Fibroblast of skin of back (primary cell): ENCODE measurements at regions not wholly inside any gene's neighbourhood (a gene's known extent, or its start where the extent isn't known, plus 50 kb on each side); places are given as distances from the start of the nearest gene placed in this dataset.
"Not testable (repeated sequence)": the region's sequence is repeated elsewhere in the genome, so short reads cannot be mapped to it uniquely, and the experiment has no call there.

Experiments used
- DNase-seq: peaks from one replicate; pipeline ENCODE4 v3.0.0-alpha.2; 2013

DNA sequence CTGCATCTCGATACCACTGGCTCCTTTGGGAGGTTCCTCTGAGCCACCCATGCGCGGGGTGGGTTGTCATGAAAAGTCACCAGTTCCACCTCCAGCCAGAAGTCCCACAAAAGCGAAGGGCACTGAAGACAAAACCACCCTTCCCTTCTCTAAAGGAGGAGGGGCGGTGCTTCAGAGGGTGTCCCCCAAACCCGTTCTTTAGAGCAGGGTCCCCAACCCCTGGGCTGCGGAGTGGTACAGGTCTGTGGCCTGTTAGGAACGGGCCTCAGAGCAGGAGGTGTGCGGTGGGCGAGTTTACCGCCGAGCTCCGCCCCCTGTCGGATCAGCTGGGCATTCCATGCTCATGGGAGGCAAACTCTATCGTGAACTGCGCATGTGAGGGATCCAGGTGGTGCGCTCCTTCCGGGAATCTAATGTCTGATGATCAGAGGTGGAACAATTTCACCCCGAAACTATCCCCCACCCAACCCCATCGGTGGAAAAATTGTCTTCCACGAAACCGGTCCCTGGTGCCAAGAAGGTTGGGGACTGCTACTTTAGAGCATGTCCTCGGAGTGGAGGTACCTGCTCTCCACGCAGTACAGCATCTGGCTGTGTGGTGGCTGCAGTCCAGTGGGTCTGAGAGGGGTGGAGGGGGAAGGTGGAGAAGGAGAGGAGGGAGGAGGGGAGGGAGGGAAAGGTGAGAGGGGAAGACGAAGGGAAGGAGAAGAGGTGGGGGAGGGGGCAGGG lies 72.9 kb upstream of the SEPTIN5 start:
- peak; percentile 21 for DNase-seq

GRCh38 chr22:19641983-19642451 lies 72.3 kb upstream of the SEPTIN5 start:
- DNase-seq: no peak

DNA sequence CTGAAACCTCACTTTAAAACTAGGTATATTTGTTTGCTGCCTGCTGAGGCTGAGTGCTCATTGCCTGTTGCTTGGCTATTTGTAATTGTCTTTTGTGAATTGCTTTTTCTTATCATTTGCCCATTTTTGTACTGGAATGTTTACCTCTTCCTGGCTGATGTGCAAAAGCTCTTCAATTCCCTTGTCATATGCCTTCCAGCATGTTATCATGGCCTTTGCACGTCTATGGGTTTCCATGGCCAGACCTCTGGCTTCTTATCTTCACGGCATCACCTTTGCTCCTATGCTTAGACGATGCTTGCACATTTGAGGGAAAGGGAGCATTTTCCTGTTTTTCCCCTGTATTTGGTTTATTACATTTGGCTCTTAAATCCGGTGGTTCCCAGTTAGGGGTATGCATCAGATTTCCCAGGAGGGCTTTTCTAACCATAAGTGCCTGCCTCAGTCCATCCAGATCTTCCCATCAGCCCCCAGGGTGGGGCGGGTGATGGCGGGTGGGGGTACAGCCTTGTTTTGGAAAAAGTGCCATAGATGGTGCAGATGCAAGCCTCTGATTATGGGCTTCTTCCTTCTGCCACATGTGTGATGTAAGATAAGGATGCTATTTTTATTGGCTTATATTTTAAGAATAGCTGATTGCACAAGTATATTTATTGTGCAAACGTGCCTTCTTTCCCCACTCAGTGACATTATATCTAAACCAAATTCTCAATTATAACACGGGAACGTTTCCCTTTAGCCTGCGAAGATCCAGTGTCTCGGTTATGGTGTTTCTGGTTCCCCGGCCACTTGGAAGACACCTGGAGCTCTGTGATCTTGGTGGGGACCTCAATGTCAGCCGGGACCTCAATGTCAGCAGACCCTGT lies 70.6 kb upstream of the SEPTIN5 start:
- DNase-seq: no peak

- no peak for DNase-seq
Observed at GRCh38 chr22:19644314-19645223, 69.7 kb upstream of the SEPTIN5 start.

DNA sequence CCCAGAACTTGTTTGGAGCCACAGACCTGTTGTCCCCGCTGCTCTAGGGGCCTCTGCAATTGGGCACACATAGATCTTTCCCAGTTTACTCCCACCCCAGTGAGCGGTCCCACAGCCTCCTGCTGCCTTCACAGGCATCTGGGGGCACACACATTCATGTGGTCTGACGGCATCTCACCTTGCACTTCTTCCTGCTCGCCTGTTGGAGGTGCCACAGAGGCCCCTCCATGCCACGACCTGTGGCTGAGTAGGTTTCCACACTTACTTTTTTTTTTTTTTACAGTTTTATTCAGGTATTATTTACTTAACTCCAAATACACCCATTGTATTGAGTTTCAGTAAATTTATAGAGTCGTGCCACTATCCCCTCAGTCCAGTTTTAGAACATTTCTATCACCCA lies 68.9 kb upstream of the SEPTIN5 start:
- no peak for DNase-seq

- no peak for DNase-seq
Observed at GRCh38 chr22:19645905-19646304, 68.4 kb upstream of the SEPTIN5 start.

DNA sequence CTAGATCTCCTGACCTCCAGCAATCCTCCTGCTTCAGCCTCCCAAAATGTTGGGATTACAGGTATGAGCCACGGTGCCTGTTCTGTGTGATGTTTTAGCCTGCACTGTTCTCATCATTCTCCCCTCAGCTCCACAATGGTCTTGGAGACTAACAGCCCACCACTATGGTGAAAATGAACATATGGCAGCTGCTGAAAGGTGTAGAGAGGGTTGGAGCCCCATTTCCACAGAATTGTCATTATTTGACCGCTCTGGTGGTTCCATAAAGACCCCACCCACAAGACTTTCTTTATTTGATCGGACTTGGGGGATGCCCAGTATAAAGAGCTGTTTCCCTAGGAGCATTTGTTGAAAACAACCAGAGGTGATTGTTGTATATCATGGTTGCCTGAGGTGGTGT lies 67.9 kb upstream of the SEPTIN5 start:
- no peak for DNase-seq

- no peak for DNase-seq
Observed at GRCh38 chr22:19648419-19648929, 65.8 kb upstream of the SEPTIN5 start.

GRCh38 chr22:19652316-19652715 lies 62.0 kb upstream of the SEPTIN5 start:
- DNase-seq: no peak

DNA sequence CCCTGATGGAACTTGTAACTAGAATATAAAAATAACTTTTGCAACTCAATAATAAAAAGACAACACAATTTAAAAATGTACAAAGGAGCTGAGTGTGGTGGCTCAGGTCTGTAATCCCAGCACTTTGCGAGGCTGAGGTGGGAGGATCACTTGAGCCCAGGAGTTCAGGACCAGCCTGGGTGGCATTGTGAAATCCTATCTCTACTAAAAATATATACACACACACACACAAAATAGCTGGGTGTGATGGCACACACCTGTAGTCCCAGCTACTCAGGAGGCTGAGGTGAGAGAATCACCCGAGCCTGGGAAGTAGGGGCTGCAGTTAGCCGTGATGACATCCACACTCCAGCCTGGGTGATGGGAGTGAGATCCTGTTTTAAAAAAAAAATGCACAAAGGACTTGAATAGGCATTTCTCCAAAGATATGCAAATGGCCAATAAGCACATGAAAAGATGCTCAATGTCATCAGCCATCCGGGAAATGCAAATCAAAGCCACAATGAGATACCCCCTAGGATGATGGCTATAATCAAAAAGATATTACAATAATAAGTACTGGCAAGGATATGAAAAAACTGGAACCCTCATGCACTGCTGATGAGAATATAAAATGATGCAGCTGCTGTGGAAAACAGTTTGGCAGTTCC lies 59.8 kb upstream of the SEPTIN5 start:
- no peak for DNase-seq

DNA sequence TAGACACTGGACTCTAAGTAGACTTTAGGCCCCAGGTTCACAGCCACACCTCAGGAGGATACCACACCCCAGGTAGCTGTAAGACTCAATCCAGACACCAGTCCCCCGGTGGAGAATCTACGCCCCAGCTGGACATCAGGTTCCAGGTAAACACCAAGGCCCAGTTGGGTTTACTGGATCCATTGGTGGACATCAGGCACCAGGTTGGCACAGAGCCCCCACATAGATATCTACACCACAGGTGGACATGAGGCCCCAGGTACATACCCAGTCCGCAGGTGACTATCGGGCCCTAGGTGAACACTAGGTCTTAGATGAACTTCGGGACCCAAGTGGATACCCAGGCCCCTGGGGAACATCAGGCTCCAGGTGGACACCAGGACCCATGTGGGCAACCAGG lies 58.9 kb upstream of the SEPTIN5 start:
- no peak for DNase-seq

DNA sequence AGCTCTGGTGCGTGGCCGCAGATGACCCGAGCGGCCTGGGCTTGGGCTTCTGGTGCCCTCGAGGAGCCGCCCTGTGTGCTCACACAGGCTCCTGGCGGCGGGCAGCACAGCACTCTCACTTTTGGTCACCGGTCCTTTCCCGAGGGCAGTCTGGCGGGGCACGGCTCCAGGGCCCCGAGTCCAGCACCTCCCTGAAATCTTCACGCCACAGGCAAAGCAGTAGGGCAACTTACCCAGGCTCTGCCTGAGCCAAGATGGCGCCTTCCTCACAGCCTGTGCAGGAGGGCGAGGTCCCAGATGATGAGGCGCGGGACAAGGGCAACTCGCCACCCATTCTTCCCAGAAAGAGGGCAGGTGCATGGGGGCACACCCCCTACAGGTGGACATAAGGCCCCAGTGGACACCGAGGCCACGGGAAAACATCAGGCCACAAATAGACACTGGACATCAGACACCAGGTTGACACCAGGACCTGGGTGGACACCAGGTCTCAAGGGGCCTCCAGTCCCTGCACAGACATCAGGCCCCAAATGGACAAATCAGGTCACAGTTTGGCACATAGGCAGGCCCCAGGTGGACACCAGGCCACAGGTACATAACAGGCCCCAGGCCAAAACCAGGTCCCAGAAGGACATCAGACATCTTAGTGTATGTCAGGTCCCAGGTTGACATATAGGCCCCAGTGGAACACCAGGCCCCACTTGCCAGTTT lies 57.6 kb upstream of the SEPTIN5 start:
- no peak for DNase-seq

DNA sequence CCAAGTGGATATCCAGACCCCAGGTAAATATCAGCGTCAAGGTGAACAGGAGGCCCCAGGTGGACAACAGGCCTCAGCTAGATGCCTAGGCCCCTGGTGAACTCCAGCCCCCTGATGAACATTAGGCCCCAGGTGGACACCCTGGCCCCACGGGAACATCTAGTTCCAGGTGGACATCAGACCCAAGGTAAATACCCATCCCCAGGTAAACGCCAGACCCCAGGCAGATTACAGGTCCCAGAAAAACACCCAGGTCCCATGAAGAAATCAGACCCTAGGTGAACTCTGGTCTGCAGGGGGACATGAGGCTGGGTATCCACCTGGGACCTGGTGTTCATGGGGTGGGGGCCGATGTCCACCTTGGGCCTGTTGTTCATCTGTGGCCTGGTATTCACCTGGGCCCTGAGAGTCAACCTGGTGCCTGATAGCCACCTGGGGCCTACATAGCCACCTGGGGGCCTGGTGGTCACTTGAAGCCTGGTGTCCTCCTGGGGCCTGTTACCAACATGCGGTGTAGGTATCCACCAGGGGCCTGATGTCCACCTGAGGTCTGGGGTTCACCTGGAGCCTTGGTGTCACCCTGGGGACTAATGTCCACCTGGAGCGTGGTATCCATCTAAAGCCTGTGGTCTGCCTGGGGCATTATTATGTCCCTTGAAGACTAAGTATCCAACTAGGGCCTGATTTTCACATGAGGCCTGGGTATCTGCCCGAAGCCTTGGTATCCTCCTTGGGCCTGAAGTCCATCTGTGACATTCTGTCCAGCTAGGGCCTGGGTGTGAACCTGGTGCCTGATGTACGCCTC lies 56.8 kb upstream of the SEPTIN5 start:
- DNase-seq: no peak

DNA sequence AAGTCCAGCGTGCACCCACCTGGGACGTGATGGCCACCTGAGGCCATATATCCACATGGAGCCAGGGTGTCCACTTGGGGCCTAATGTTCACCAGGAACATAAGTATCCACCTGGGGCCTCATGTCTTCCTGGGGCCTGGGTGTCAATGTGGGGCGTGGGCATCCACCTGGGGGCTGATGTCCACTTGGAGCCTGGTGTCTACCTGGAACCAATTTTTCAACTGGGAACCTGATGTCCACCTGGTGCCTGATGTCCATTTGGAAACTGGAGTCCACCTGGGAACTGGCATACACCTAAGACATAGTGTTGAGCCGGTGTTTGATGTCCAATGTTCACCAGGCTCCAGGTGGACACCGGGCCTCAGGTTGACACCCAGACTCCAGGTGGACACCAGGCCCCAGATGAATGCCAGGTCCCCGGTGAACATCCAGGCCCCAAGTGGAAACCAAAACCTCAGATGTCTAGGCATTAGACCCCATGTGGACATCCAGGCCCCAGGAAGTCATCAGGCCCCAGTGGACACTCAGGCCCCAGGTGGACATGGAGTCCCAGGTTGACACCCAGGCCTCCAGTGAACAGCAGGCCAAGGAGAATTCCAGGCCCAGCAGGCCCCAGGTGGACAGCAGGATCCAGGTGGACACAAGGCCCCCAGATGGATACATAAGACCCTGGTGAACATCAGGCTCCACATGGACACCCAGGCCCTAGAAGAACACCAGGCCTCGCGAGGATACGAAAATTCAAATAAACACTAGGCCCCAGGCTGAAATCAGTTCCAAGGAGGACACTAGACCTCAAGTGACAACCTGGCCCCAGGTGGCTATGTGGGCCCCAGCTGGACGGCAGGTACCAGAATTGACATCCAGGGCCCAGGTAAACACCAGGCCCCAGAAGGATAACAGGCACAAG lies 56.0 kb upstream of the SEPTIN5 start:
- DNase-seq: no peak

DNA sequence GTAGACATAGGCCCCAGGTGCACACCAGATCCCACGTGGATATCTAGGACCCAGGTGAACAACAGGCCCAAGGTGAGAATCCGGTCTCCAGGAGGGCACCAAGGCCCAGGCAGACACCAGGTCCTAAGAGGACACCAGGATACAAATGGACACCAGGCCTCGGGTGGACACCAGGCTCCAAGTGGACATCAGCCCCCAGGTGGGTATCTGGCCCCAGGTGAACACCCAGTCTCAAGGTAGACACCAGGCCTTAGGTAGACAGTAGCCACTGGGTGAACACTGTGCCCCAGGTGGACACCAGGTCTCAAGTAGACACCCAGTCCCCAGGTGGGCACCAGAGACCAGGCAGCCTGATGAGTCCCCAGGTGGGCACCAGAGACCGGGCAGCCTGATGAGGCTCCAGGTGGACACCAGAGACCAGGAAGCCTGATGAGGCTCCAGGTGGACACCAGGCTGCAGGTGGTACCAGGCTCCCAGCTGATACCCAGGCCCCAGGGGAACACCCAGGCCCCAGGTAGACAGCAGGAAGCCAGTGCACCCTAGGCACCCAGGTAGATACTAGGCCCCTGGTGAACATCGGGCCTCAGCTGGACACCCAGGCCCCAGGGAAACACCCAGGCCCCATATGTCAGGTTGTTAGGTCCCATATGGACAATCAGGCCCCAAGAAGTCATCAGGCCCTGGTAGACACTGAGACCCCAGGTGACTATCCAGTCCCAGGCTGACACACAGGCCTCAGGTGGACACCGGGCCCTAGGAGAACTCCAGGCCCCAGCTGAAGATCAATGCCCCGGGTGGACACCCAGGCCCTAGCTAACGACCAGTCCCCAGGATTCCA lies 55.1 kb upstream of the SEPTIN5 start:
- no peak for DNase-seq

DNA sequence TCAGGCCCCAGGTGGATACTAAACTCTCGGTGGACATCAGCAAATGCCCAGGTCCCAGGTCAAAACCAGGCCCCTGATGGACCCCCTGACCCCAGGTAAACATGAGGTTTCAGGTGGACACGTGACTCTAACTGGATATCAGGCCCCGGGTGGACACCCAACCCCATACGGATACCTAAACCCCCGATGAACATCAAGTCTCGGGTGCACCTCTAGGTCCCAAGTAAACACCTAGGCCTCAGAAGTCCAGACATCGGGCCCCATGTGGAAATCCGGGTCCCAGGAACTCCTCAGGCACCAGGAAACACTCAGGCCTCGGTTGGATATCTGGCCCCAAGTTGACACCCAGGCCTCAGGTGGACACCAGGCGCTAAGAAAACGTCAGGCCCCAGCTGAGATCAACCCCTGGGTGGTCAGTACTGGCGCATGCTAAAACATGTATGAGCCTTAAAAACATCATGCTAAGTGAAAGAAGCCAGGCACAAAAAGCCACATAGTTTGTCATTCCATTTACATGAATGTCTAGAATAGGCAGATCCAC lies 54.4 kb upstream of the SEPTIN5 start:
- DNase-seq: peak; percentile 30

DNA sequence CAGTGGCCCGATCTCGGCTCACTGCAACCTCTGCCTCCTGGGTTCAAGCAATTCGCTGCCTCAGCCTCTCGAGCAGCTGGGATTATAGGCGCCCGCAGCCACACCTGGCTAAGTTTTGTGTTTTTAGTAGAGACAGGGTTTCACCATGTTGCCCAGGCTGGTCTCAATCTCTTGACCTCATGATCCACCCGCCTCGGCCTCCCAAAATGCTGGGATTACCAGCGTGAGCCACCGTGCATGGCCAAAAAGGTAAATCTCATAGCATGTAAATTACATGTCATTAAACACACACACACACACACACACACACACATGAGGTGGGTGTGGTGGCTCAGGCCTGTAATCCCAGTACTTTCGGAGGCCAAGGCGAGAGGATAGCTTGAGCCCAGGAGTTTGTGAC lies 53.7 kb upstream of the SEPTIN5 start:
- DNase-seq: not testable (repeated sequence)

DNA sequence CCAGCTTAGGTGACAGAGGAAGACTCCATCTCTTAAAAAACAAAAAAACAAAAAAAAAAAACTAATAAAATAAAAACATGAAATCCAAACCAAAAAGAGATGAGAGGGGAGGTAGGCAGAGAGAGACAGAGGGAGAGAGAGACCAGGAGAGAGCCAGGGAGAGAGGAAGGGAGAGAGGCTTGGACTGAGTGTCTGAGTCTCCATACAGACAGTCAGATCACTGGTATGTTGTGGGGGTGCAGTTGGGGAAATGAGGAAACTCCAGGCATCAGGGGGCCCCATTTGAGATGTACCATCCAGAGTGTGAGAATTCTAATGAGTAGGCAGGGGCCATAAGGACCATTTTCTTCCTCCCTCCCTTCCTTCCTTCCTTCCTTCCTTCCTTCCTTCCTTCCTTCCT lies 53.1 kb upstream of the SEPTIN5 start:
- DNase-seq: peak; percentile 45
